GM23338 (cell line): ENCODE measurements at regions not wholly inside any gene's neighbourhood (a gene's known extent, or its start where the extent isn't known, plus 50 kb on each side); places are given as distances from the start of the nearest gene placed in this dataset.

ENCODE experiments used
- ATAC-seq: fragments of 200-7000 bp; cut with Tn5 transposase; 3 replicates; pipeline ENCODE4 v1.9.1; 2020
- DNase-seq: peaks from one replicate; pipeline ENCODE4 v3.0.0-alpha.2; 2015; ENCODE audit warnings: low spot score
- H2AFZ ChIP-seq: fragments of 200-600 bp; sonication (generic); 2 replicates; pipeline ENCODE4 v1.8.0; 2016; ENCODE audit warnings: antibody characterized with exemption, mild to moderate bottlenecking, moderate library complexity
- H3F3A ChIP-seq: fragments of 200-600 bp; sonication (generic); replicated peaks from 2 replicates; pipeline ENCODE4 v1.8.0; 2017; ENCODE audit warnings: antibody characterized with exemption, mixed run types, low read depth
- H3K27ac ChIP-seq: fragments of 200-600 bp; sonication (generic); 2 replicates; pipeline ENCODE4 v1.6.1; 2016; ENCODE audit warnings: low read depth
- H3K27me3 ChIP-seq: fragments of 200-600 bp; sonication (generic); 2 replicates; pipeline ENCODE4 v1.8.0; 2016; ENCODE audit warnings: mild to moderate bottlenecking, mixed run types, moderate library complexity; ENCODE audit not compliant: insufficient read depth
- H3K36me3 ChIP-seq: fragments of 200-600 bp; sonication (generic); 2 replicates; pipeline ENCODE4 v1.8.0; 2016; ENCODE audit warnings: mild to moderate bottlenecking; ENCODE audit not compliant: insufficient read depth
- H3K4me1 ChIP-seq: fragments of 200-600 bp; sonication (generic); 2 replicates; pipeline ENCODE4 v1.8.0; 2016; ENCODE audit warnings: mild to moderate bottlenecking, moderate library complexity; ENCODE audit not compliant: insufficient read depth
- H3K4me2 ChIP-seq: fragments of 200-600 bp; sonication (generic); 2 replicates; pipeline ENCODE4 v1.7.1; 2017; ENCODE audit warnings: mixed run types
- H3K4me3 ChIP-seq: fragments of 200-600 bp; sonication (generic); 2 replicates; pipeline ENCODE4 v1.6.1; 2016; ENCODE audit warnings: mixed run types
- H3K79me2 ChIP-seq: fragments of 200-600 bp; sonication (generic); replicated peaks from 2 replicates; pipeline ENCODE4 v1.8.0; 2017; ENCODE audit warnings: mild to moderate bottlenecking; ENCODE audit not compliant: insufficient read depth
- H3K9me2 ChIP-seq: fragments of 200-600 bp; sonication (generic); 2 replicates; pipeline ENCODE4 v1.8.0; 2017; ENCODE audit not compliant: insufficient read depth
- H4K20me1 ChIP-seq: fragments of 200-600 bp; sonication (generic); replicated peaks from 2 replicates; pipeline ENCODE4 v1.8.0; 2017; ENCODE audit warnings: mild to moderate bottlenecking; ENCODE audit not compliant: insufficient read depth
- H3K27ac Mint-ChIP-seq: 2 replicates; pipeline ENCODE4 v1.8.0; 2020; ENCODE audit warnings: inconsistent platforms, mild to moderate bottlenecking, moderate library complexity, mixed read lengths
- H3K27me3 Mint-ChIP-seq: 3 replicates; pipeline ENCODE4 v1.8.0; 2022; ENCODE audit warnings: low read depth, mild to moderate bottlenecking, moderate library complexity, mixed read lengths, inconsistent platforms; ENCODE audit not compliant: insufficient read depth, poor library complexity
- H3K36me3 Mint-ChIP-seq: 3 replicates; pipeline ENCODE4 v1.8.0; 2021; ENCODE audit warnings: low read depth, mild to moderate bottlenecking, inconsistent platforms, moderate library complexity, mixed read lengths
- H3K4me1 Mint-ChIP-seq: 3 replicates; pipeline ENCODE4 v1.8.0; 2020; ENCODE audit warnings: mild to moderate bottlenecking, inconsistent platforms, mixed read lengths
- H3K4me3 Mint-ChIP-seq: 3 replicates; pipeline ENCODE4 v1.8.0; 2021; ENCODE audit warnings: moderate library complexity, mild to moderate bottlenecking, inconsistent platforms, mixed read lengths
- H3K9me3 Mint-ChIP-seq: 3 replicates; pipeline ENCODE4 v1.8.0; 2020; ENCODE audit warnings: moderate library complexity, mild to moderate bottlenecking, inconsistent platforms, mixed read lengths
- EZH2 ChIP-seq: fragments of 200-600 bp; sonication (generic); IDR thresholded peaks from one replicate; pipeline ENCODE4 v1.8.0; 2017; ENCODE audit warnings: antibody characterized with exemption, mild to moderate bottlenecking, low read depth; ENCODE audit not compliant: unreplicated experiment
- JUNB ChIP-seq: IDR thresholded peaks from one replicate; pipeline ENCODE4 v1.6.1; 2016; ENCODE audit warnings: antibody characterized with exemption; ENCODE audit not compliant: unreplicated experiment
- STAT1 ChIP-seq: IDR thresholded peaks from one replicate; pipeline ENCODE4 v1.6.1; 2016; ENCODE audit warnings: antibody characterized with exemption; ENCODE audit not compliant: unreplicated experiment
- ZNF331 ChIP-seq: fragments of 250-450 bp; sonication (Bioruptor Pico); IDR thresholded peaks from 2 replicates; pipeline ENCODE4 v1.5.0; 2020; ENCODE audit warnings: low read depth, mild to moderate bottlenecking, moderate library complexity
- TF ChIP-seq, protein P1 (sequence below): IDR thresholded peaks from one replicate; pipeline ENCODE4 v1.6.1; 2018; ENCODE audit warnings: antibody characterized with exemption; ENCODE audit not compliant: unreplicated experiment
- TF ChIP-seq, protein P2 (sequence below), 2 experiments: fragments of 200-600 bp in 1 of 2; sonication (generic) in 1 of 2; conservative IDR thresholded peaks; 2 replicates each; pipeline versions ENCODE4 v1.5.1 to v1.6.1; 2016 to 2017; ENCODE audit warnings: antibody characterized with exemption in 2 of 2, low read depth in 2 of 2, mild to moderate bottlenecking in 2 of 2, moderate library complexity in 1 of 2

DNA sequence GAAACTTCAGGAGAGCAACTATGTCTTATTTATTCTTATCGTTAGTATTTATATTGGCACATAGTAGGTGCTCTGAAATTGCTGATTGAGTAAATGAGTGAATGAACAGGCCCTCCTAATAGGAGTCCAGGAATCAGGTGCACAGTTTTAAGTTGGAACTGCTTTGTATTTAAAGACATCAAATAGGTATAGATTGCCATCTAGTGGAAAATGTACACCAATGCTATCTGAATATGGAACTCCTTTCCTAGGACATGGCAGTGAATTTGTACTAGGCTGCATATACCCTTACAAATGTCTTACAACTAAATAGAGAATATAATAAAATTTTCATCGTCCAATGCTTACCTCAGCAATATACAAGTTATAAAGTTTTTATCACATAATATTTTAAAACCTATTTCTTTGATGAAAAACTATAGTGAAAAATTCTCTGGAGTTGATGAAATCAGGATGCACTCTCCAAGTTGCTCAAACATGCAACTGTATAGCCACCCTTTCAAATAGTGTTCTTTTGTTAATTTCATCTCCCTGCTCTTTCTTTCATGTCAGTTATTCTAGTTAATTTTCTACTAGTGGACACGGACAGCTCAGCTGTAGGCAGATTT lies 318.9 kb upstream of the SYT4 start:
- Mint-ChIP-seq H3K27ac (no peak overlapping the region), H3K4me3 (no peak overlapping the region), H3K9me3 (no peaks in the 10 kb centered on the region), H3K27me3 (peaks cover 1% of the 10 kb centered on the region), H3K4me1 (no peaks in the 10 kb centered on the region), H3K36me3 (no peaks in the 10 kb centered on the region)
- Histone ChIP-seq H4K20me1 (no peaks in the 10 kb centered on the region), H3K4me2 (no peak overlapping the region), H2AFZ (no peak overlapping the region), H3K36me3 (no peaks in the 10 kb centered on the region), H3K79me2 (no peaks in the 10 kb centered on the region), H3F3A (no peaks in the 10 kb centered on the region), H3K27me3 (no peaks in the 10 kb centered on the region), H3K4me1 (no peaks in the 10 kb centered on the region), H3K27ac (no peak overlapping the region), H3K9me2 (no peaks in the 10 kb centered on the region), H3K4me3 (no peak overlapping the region)
- TF ChIP-seq, protein P1, sequence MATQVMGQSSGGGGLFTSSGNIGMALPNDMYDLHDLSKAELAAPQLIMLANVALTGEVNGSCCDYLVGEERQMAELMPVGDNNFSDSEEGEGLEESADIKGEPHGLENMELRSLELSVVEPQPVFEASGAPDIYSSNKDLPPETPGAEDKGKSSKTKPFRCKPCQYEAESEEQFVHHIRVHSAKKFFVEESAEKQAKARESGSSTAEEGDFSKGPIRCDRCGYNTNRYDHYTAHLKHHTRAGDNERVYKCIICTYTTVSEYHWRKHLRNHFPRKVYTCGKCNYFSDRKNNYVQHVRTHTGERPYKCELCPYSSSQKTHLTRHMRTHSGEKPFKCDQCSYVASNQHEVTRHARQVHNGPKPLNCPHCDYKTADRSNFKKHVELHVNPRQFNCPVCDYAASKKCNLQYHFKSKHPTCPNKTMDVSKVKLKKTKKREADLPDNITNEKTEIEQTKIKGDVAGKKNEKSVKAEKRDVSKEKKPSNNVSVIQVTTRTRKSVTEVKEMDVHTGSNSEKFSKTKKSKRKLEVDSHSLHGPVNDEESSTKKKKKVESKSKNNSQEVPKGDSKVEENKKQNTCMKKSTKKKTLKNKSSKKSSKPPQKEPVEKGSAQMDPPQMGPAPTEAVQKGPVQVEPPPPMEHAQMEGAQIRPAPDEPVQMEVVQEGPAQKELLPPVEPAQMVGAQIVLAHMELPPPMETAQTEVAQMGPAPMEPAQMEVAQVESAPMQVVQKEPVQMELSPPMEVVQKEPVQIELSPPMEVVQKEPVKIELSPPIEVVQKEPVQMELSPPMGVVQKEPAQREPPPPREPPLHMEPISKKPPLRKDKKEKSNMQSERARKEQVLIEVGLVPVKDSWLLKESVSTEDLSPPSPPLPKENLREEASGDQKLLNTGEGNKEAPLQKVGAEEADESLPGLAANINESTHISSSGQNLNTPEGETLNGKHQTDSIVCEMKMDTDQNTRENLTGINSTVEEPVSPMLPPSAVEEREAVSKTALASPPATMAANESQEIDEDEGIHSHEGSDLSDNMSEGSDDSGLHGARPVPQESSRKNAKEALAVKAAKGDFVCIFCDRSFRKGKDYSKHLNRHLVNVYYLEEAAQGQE = no peak
- TF ChIP-seq, protein P2, sequence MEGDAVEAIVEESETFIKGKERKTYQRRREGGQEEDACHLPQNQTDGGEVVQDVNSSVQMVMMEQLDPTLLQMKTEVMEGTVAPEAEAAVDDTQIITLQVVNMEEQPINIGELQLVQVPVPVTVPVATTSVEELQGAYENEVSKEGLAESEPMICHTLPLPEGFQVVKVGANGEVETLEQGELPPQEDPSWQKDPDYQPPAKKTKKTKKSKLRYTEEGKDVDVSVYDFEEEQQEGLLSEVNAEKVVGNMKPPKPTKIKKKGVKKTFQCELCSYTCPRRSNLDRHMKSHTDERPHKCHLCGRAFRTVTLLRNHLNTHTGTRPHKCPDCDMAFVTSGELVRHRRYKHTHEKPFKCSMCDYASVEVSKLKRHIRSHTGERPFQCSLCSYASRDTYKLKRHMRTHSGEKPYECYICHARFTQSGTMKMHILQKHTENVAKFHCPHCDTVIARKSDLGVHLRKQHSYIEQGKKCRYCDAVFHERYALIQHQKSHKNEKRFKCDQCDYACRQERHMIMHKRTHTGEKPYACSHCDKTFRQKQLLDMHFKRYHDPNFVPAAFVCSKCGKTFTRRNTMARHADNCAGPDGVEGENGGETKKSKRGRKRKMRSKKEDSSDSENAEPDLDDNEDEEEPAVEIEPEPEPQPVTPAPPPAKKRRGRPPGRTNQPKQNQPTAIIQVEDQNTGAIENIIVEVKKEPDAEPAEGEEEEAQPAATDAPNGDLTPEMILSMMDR (conservative IDR thresholded peaks at IDR 0.05; ENCODE audit: low read depth in 2 of 2) = peak; percentile 50 to 63; a peak in 3 of 4 replicates
- TF ChIP-seq EZH2 = no peak
- DNase-seq (no peak), ATAC-seq (no peak)

DNA sequence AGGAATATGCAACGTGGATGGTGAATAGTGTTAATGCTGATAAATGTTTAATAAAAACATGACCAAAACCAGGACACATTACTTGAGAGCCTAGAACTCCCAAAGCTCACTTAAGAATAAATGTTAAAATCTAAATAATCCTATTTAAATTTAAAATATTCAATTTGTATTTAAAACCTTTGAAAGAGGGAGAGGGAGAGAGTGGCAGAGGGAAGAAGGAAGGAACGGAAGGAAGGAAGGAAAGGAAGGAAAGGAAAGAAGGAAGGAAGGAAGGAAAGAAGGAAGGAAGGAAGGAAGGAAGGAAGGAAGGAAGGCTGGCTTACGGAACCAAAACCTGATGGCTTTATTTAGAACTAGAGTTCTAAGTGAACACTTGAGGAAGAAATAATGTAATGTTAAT lies 324.1 kb upstream of the SYT4 start:
- Histone ChIP-seq H3K4me2 (no peak overlapping the region), H3K27me3 (no peaks in the 10 kb centered on the region), H3K4me1 (no peaks in the 10 kb centered on the region), H2AFZ (no peak overlapping the region), H3K36me3 (no peaks in the 10 kb centered on the region), H3K4me3 (no peak overlapping the region), H3K27ac (no peak overlapping the region), H3K79me2 (no peaks in the 10 kb centered on the region), H4K20me1 (no peaks in the 10 kb centered on the region), H3K9me2 (no peaks in the 10 kb centered on the region), H3F3A (no peaks in the 10 kb centered on the region)
- peaks cover 8% of the 10 kb centered on the region; the same call in 1 of the 3 replicates for H3K36me3 Mint-ChIP-seq
- DNase-seq (no peak), ATAC-seq (no peak)
- no peak overlapping the region for H3K4me3 Mint-ChIP-seq
- no peaks in the 10 kb centered on the region for H3K4me1 Mint-ChIP-seq
- no peak overlapping the region for H3K27ac Mint-ChIP-seq
- peaks cover 1% of the 10 kb centered on the region for H3K27me3 Mint-ChIP-seq
- peaks cover 19% of the 10 kb centered on the region for H3K9me3 Mint-ChIP-seq
- TF ChIP-seq ZNF331 (CRISPR knock-in tag) = no peak
- TF ChIP-seq, protein P1 = no peak
- no peak for TF ChIP-seq JUNB
- TF ChIP-seq STAT1 = no peak
- no peak for TF ChIP-seq EZH2
